Osteoblast (primary cell): ENCODE measurements at regions not wholly inside any gene's neighbourhood (a gene's known extent, or its start where the extent isn't known, plus 50 kb on each side); places are given as distances from the start of the nearest gene placed in this dataset.

Source experiments
- DNase-seq: peaks from one replicate; pipeline ENCODE4 v3.0.0; 2011; ENCODE audit warnings: low spot score, mixed read lengths; ENCODE audit not compliant: insufficient read length; ENCODE audit errors: missing footprints
- H2AFZ ChIP-seq: 2 replicates; pipeline ENCODE4 v1.6.0; 2011; ENCODE audit warnings: mild to moderate bottlenecking, low read length
- H3K27ac ChIP-seq: 2 replicates; pipeline ENCODE4 v1.5.1; 2011; ENCODE audit warnings: mild to moderate bottlenecking, low read depth, low read length, moderate library complexity
- H3K27me3 ChIP-seq: 2 replicates; pipeline ENCODE4 v1.6.0; 2012; ENCODE audit warnings: mild to moderate bottlenecking, control low read depth, inconsistent platforms, low read length, moderate library complexity; ENCODE audit not compliant: insufficient read depth
- H3K36me3 ChIP-seq: 2 replicates; pipeline ENCODE4 v1.5.1; 2011; ENCODE audit warnings: mild to moderate bottlenecking, low read length, control low read depth, moderate library complexity; ENCODE audit not compliant: insufficient read depth
- H3K4me1 ChIP-seq: 2 replicates; pipeline ENCODE4 v1.5.1; 2011; ENCODE audit warnings: mild to moderate bottlenecking, low read length, control low read depth, moderate library complexity; ENCODE audit not compliant: insufficient read depth
- H3K4me2 ChIP-seq: 2 replicates; pipeline ENCODE4 v1.6.0; 2011; ENCODE audit warnings: mild to moderate bottlenecking, low read length; ENCODE audit not compliant: insufficient read depth
- H3K4me3 ChIP-seq: fragments of 200-600 bp; sonication (generic); 3 replicates; pipeline ENCODE4 v1.5.1; 2012; ENCODE audit warnings: mild to moderate bottlenecking, low read length, inconsistent platforms; ENCODE audit not compliant: insufficient read depth
- H3K79me2 ChIP-seq: 2 replicates; pipeline ENCODE4 v1.6.0; 2012; ENCODE audit warnings: mild to moderate bottlenecking, low read length, control low read depth, inconsistent platforms; ENCODE audit not compliant: insufficient read depth
- H3K9me3 ChIP-seq: 2 replicates; pipeline ENCODE4 v1.5.1; 2011; ENCODE audit warnings: low read depth, low read length, control low read depth
- H4K20me1 ChIP-seq: 2 replicates; pipeline ENCODE4 v1.6.0; 2012; ENCODE audit warnings: mild to moderate bottlenecking, low read length, control low read depth; ENCODE audit not compliant: insufficient read depth
- CTCF ChIP-seq: IDR thresholded peaks from 2 replicates; pipeline ENCODE4 v1.5.1; 2011; ENCODE audit warnings: mild to moderate bottlenecking, low read depth, low read length, moderate library complexity; ENCODE audit errors: extremely low read depth

- no peaks in the 10 kb centered on the region for H4K20me1 ChIP-seq
- DNase-seq = peak; percentile 57
- H3K27ac ChIP-seq = no peak overlapping the region
- no peaks in the 10 kb centered on the region for H3K9me3 ChIP-seq
- TF ChIP-seq CTCF = no peak
- H3K4me1 ChIP-seq = no peaks in the 10 kb centered on the region
- H3K79me2 ChIP-seq = no peaks in the 10 kb centered on the region
- no peaks in the 10 kb centered on the region for H3K36me3 ChIP-seq
- H3K4me2 ChIP-seq = no peak overlapping the region
- H3K4me3 ChIP-seq = no peak overlapping the region
- H2AFZ ChIP-seq = no peak overlapping the region
- no peaks in the 10 kb centered on the region for H3K27me3 ChIP-seq
These were observed 670.6 kb downstream of the SLC16A7 start for GRCh38 chr12:60266381-60266852.

- no peak for TF ChIP-seq CTCF
These were observed 673.9 kb downstream of the SLC16A7 start for GRCh38 chr12:60269611-60270269.

GRCh38 chr12:60271816-60272215, 676.0 kb downstream of the SLC16A7 start:
- no peak overlapping the region for H3K4me3 ChIP-seq
- no peaks in the 10 kb centered on the region for H3K79me2 ChIP-seq
- H3K27me3 ChIP-seq = no peaks in the 10 kb centered on the region
- no peak overlapping the region for H3K27ac ChIP-seq
- H4K20me1 ChIP-seq = no peaks in the 10 kb centered on the region
- no peak for TF ChIP-seq CTCF
- H3K36me3 ChIP-seq = no peaks in the 10 kb centered on the region
- no peak overlapping the region for H3K4me2 ChIP-seq
- H2AFZ ChIP-seq = no peak overlapping the region
- DNase-seq = no peak
- H3K9me3 ChIP-seq = no peaks in the 10 kb centered on the region
- no peaks in the 10 kb centered on the region for H3K4me1 ChIP-seq

More at GRCh38 chr12:60269611-60270269, 673.9 kb downstream of the SLC16A7 start:
- H3K4me1 ChIP-seq = no peaks in the 10 kb centered on the region
- DNase-seq = no peak
- H2AFZ ChIP-seq = no peak overlapping the region
- no peak overlapping the region for H3K4me3 ChIP-seq
- H3K9me3 ChIP-seq = no peaks in the 10 kb centered on the region
- no peak overlapping the region for H3K4me2 ChIP-seq
- H3K27me3 ChIP-seq = no peaks in the 10 kb centered on the region
- no peak overlapping the region for H3K27ac ChIP-seq
- no peaks in the 10 kb centered on the region for H3K79me2 ChIP-seq
- no peaks in the 10 kb centered on the region for H3K36me3 ChIP-seq
- no peaks in the 10 kb centered on the region for H4K20me1 ChIP-seq

- no peak for TF ChIP-seq CTCF
- Histone ChIP-seq H3K27me3 (no peaks in the 10 kb centered on the region), H3K4me1 (no peaks in the 10 kb centered on the region), H3K9me3 (peaks cover 4% of the 10 kb centered on the region), H3K79me2 (no peaks in the 10 kb centered on the region), H4K20me1 (no peaks in the 10 kb centered on the region), H3K4me2 (no peak overlapping the region), H3K4me3 (no peak overlapping the region), H3K36me3 (no peaks in the 10 kb centered on the region), H3K27ac (no peak overlapping the region), H2AFZ (no peak overlapping the region)
- DNase-seq = no peak
These were observed 682.4 kb downstream of the SLC16A7 start for GRCh38 chr12:60278209-60278608.
